Endothelial cell of umbilical vein (primary cell): ENCODE measurements at regions not wholly inside any gene's neighbourhood (a gene's known extent, or its start where the extent isn't known, plus 50 kb on each side); places are given as distances from the start of the nearest gene placed in this dataset.

Source experiments
- BruUV-seq: library from RNA; stranded (reverse); fragments of 400-500 nt; replicated peaks from 2 replicates; lab custom pipeline; 2021; lab: Mats Ljungman, UMichigan
- CTCF ChIA-PET: fragments of 300-600, 350-600 bp; sonication (Branson Sonifier 250); formaldehyde crosslinking; loops from one replicate; lab custom pipeline; 2021; ENCODE audit warnings: antibody characterized with exemption, inconsistent platforms; lab: Charles Lee
- POLR2A ChIA-PET: fragments of 300-600, 350-600 bp; sonication (Branson Sonifier 250); formaldehyde crosslinking; loops from one replicate; lab custom pipeline; 2021; ENCODE audit warnings: antibody characterized with exemption, inconsistent platforms; lab: Charles Lee
- DNase-seq: peaks from one replicate; pipeline ENCODE4 v3.0.0-alpha.2; 2011; ENCODE audit warnings: low read depth, low spot score
- FAIRE-seq: peaks from 2 replicates; lab custom pipeline; 2011; peaks lifted over from hg19 to GRCh38; lab: Jason Lieb, UNC
- H2AFZ ChIP-seq: 2 replicates; pipeline ENCODE4 v1.6.0; 2012; ENCODE audit warnings: low read depth, low read length, control low read depth, inconsistent platforms
- H3K27ac ChIP-seq: 2 replicates; pipeline ENCODE4 v1.5.1; 2011; ENCODE audit warnings: low read depth, mild to moderate bottlenecking, control low read depth, low read length, moderate library complexity; ENCODE audit not compliant: insufficient read depth
- H3K27me3 ChIP-seq, 2 experiments: 2 replicates each; pipeline versions ENCODE4 v1.6.0 to v1.6.1; 2011; ENCODE audit warnings: low read length in 2 of 2, mixed read lengths in 1 of 2; ENCODE audit not compliant: control insufficient read depth in 2 of 2, insufficient read depth in 2 of 2
- H3K36me3 ChIP-seq, 2 experiments: 2 replicates in 1 of 2; 3 replicates in 1 of 2; pipeline ENCODE4 v1.5.1; 2011; ENCODE audit warnings: low read length in 2 of 2, mild to moderate bottlenecking in 1 of 2, moderate library complexity in 1 of 2; ENCODE audit not compliant: control insufficient read depth in 2 of 2, insufficient read depth in 2 of 2; ENCODE audit errors: extremely low read depth in 1 of 2
- H3K4me1 ChIP-seq: 3 replicates; pipeline ENCODE4 v1.5.1; 2011; ENCODE audit warnings: mild to moderate bottlenecking, low read length; ENCODE audit not compliant: control insufficient read depth, insufficient read depth; ENCODE audit errors: extremely low read depth
- H3K4me2 ChIP-seq: 2 replicates; pipeline ENCODE4 v1.6.1; 2011; ENCODE audit warnings: low read length, control low read depth, mixed read lengths; ENCODE audit not compliant: insufficient read depth
- H3K4me3 ChIP-seq, 3 experiments: fragments of 200-600 bp in 1 of 3; sonication (generic), shearing (Covaris generic) in 1 of 3; replicated peaks in 1 of 3; 2 replicates each; pipeline ENCODE4 v1.5.1; 2011 to 2016; ENCODE audit warnings: control low read depth in 3 of 3, low read length in 3 of 3, mild to moderate bottlenecking in 2 of 3, inconsistent platforms in 1 of 3, low read depth in 1 of 3, moderate library complexity in 1 of 3; ENCODE audit not compliant: insufficient read depth in 1 of 3
- H3K79me2 ChIP-seq: 2 replicates; pipeline ENCODE4 v1.6.0; 2012; ENCODE audit warnings: low read length, inconsistent platforms; ENCODE audit not compliant: control insufficient read depth, insufficient read depth
- H3K9ac ChIP-seq: replicated peaks from 2 replicates; pipeline ENCODE3; 2011; ENCODE audit warnings: low read length, control low read depth; ENCODE audit not compliant: insufficient read depth; ENCODE audit errors: extremely low read depth
- H3K9me1 ChIP-seq: replicated peaks from 3 replicates; pipeline ENCODE4 v1.6.0; 2011; ENCODE audit warnings: mild to moderate bottlenecking, low read length; ENCODE audit not compliant: control insufficient read depth, insufficient read depth; ENCODE audit errors: extremely low read depth
- H3K9me3 ChIP-seq: replicated peaks from 2 replicates; pipeline ENCODE4 v1.5.1; 2012; ENCODE audit warnings: low read length, inconsistent platforms; ENCODE audit not compliant: control insufficient read depth, insufficient read depth
- H4K20me1 ChIP-seq: replicated peaks from 2 replicates; pipeline ENCODE3; 2011; ENCODE audit warnings: mild to moderate bottlenecking, low read length; ENCODE audit not compliant: control insufficient read depth, insufficient read depth; ENCODE audit errors: extremely low read depth
- CTCF ChIP-seq, 2 donors: IDR thresholded peaks; 1 replicate in 1 of 2; 2 replicates in 1 of 2; pipeline ENCODE4 v1.5.1; 2011; ENCODE audit warnings: low read length in 2 of 2, mild to moderate bottlenecking in 2 of 2, moderate library complexity in 2 of 2, control low read depth in 1 of 2, inconsistent platforms in 1 of 2, low read depth in 1 of 2; ENCODE audit not compliant: insufficient read depth in 1 of 2; ENCODE audit errors: extremely low read depth in 1 of 2
- EZH2 ChIP-seq: IDR thresholded peaks from 2 replicates; pipeline ENCODE4 v1.6.1; 2012; ENCODE audit warnings: borderline replicate concordance, low read depth, mild to moderate bottlenecking, moderate library complexity, low read length, inconsistent platforms; ENCODE audit not compliant: severe bottlenecking
- FOS ChIP-seq: IDR thresholded peaks from 2 replicates; pipeline ENCODE4 v1.6.1; 2011; ENCODE audit warnings: mild to moderate bottlenecking, low read length, moderate library complexity, borderline replicate concordance; ENCODE audit not compliant: insufficient read depth
- GATA2 ChIP-seq: IDR thresholded peaks from 2 replicates; pipeline ENCODE4 v1.7.0; 2011; ENCODE audit warnings: low read depth, mild to moderate bottlenecking, moderate library complexity, mixed read lengths, low read length; ENCODE audit not compliant: insufficient read length, insufficient read depth
- JUN ChIP-seq: IDR thresholded peaks from 2 replicates; pipeline ENCODE4 v1.6.1; 2011; ENCODE audit warnings: borderline replicate concordance, low read depth; ENCODE audit not compliant: insufficient read length, insufficient read depth
- MYC ChIP-seq: IDR thresholded peaks from one replicate; pipeline ENCODE4 v1.6.1; 2011; ENCODE audit warnings: mild to moderate bottlenecking, low read depth, low read length
- POLR2A ChIP-seq: IDR thresholded peaks from 2 replicates; pipeline ENCODE4 v1.6.1; 2012; ENCODE audit warnings: low read depth, mild to moderate bottlenecking, control low read depth, low read length
- POLR2AphosphoS5 ChIP-seq: IDR thresholded peaks from 2 replicates; pipeline ENCODE4 v1.6.1; 2012; ENCODE audit warnings: low read depth, mild to moderate bottlenecking, control low read depth, low read length, moderate library complexity; ENCODE audit not compliant: insufficient read depth
- dilution Hi-C: fragments of 300-500 bp; cut with MboI; formaldehyde crosslinking; loops from one replicate; pipeline ENCODE4 v1.15.0; 2019; ENCODE audit warnings: low sequenced_read_pairs; ENCODE audit not compliant: extremely low pct_ligation_motif_present
- intact Hi-C: fragments of 100-400 bp; cut with micrococcal nuclease; formaldehyde crosslinking; loops from one replicate; pipeline ENCODE4 v1.10.0; 2022
- TF ChIP-seq, protein P1 (sequence below): IDR thresholded peaks from 2 replicates; pipeline ENCODE4 v1.6.1; 2011; ENCODE audit not compliant: insufficient read depth, insufficient read length

- H3K9me3 ChIP-seq, result no peaks in the 10 kb centered on the region
- no peaks in the 10 kb centered on the region for H3K27me3 ChIP-seq
- no peak overlapping the region for H3K4me3 ChIP-seq
- no peak overlapping the region for H3K9ac ChIP-seq
- H3K4me2 ChIP-seq, result no peak overlapping the region
- no peaks in the 10 kb centered on the region for H4K20me1 ChIP-seq
- FAIRE-seq (no peak), DNase-seq (no peak)
- H3K79me2 ChIP-seq, result no peaks in the 10 kb centered on the region
- POLR2A ChIA-PET, result no interaction called here
- no peaks in the 10 kb centered on the region for H3K36me3 ChIP-seq
- H2AFZ ChIP-seq, result no peak overlapping the region
- no TSS peak for BruUV-seq
- no peak overlapping the region for H3K27ac ChIP-seq
- TF ChIP-seq JUN (no peak), POLR2A (no peak), EZH2 (no peak), CTCF (IDR thresholded peaks at IDR 0.05; ENCODE audit: extremely low read depth in 1 of 2, insufficient read depth in 1 of 2, low read depth in 1 of 2, low read length in 2 of 2) (no peak), FOS (no peak), MYC (no peak), GATA2 (no peak), POLR2AphosphoS5 (no peak)
- TF ChIP-seq, protein P1, sequence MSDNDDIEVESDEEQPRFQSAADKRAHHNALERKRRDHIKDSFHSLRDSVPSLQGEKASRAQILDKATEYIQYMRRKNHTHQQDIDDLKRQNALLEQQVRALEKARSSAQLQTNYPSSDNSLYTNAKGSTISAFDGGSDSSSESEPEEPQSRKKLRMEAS, result no peak
- no peaks in the 10 kb centered on the region for H3K9me1 ChIP-seq
- CTCF ChIA-PET, result interaction anchor here (0.7 to 2.2 kb wide), 7 partner anchors 11 to 313 kb away, joined by 3 to 7 read pairs (median 4); no protein-coding TSS in a partner anchor
- peaks cover 3% of the 10 kb centered on the region for H3K4me1 ChIP-seq
- intact Hi-C loops (loop anchor here (10.0 kb wide), 1 partner anchor 312 kb away; the partner anchor contains the start of gene GSE1), dilution Hi-C loops (no loop called here)
Observed at GRCh38 chr16:85302848-85303353, 190.6 kb upstream of the CIBAR2 start.
